GM18520 (cell line): ENCODE measurements at regions not wholly inside any gene's neighbourhood (a gene's known extent, or its start where the extent isn't known, plus 50 kb on each side); places are given as distances from the start of the nearest gene placed in this dataset.
"Not testable (repeated sequence)": the region's sequence is repeated elsewhere in the genome, so short reads cannot be mapped to it uniquely, and the experiment has no call there.

ENCODE experiments used
- ATAC-seq: cut with Tn5 transposase; IDR thresholded peaks from one replicate; pipeline ENCODE4 v1.9.1; 2021; ENCODE audit not compliant: unreplicated experiment

GRCh38 chr1:120357046-120357445, 57.8 kb upstream of the NBPF8 start:
- ATAC-seq = not testable (repeated sequence)

DNA sequence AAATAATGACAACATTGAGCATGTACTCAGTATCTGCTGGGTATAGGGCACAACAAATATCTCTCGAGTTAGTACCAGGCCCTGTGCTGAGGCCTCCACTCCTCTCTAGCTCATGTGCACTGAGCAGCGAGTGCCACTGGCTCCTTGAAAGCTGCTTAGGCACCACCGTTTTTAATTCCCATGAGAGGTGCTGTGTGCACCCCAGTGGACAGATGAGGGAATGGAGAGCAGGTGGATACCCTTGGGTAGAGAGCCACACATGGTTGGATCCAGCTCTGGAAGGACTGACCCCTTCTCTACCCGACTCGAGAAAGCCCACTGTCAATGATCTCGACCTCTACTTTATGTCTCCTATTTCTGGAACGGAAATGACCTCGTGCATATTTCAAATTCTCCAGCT, 58.7 kb upstream of the NBPF8 start:
- ATAC-seq = not testable (repeated sequence)

DNA sequence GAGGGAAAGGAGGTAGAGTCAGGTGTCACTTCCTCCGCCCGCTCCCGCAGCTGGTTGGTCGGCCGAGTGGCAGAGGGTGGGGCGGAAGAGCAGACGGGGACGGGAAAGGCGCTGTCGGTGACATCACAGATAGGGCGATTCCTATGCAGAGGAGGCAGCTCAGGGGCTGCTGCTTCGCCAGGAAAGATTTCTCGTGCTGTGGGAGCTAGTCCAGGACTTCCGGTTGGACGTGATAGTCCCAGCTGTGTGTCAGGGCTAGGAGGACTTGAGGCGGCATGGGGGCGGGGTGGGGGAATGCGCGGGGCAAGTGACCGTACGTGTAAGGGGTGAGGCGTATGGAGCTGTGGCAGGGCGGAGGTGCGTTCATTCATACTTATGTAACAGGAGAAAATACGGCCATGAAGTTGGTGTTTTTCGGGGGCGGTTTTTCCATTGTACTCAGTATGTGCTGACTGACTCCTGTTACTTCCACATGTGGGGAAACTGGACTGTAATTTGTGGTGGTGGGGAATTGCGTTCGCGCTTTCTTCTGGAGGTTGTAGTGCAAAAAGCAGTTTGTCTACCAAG, 60.1 kb upstream of the NBPF8 start:
- ATAC-seq = peak; percentile 68

DNA sequence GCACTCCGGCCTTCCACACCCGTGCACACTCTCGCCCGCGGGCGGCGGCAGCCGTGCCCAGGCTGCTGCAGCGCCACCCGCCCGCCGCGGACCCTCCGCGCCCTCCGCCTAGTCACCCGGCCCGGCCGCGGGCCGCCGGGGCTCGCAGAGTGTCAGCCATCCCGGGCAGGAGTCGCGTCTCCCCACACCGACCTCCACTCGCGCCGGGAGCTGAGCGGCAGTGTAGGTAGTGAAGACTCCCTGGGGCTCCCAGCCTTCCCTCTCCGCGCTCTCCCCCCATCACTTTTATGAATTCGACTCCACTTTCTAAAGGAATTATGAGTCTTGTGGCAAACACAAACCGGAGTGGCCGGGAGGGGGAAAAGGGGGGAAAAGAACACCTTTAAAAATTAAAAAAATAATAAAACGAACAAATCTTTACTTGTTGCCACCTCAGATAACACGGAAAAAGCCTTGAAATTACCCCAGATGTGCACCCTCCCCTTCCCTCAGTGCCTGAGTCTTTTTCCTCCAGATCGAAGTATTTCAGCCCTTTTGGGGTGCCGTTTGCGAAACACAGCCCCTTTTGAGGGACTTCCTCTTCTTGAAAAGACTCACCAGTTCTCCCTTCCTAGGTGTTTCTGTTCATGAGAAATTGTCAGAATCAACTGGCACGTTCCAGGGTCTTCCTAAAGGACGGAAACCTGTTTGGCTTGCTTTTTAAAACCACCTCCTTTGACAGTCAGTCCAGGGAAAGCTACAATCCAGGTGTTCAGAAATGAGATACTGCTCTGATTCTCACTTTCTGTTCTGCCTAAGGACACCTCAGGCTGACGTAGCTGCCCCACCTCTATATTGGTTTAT, 72.4 kb upstream of the NBPF8 start:
- not testable (repeated sequence) for ATAC-seq

- ATAC-seq = not testable (repeated sequence)
Observed at GRCh38 chr1:120341756-120342155, 73.1 kb upstream of the NBPF8 start.

DNA sequence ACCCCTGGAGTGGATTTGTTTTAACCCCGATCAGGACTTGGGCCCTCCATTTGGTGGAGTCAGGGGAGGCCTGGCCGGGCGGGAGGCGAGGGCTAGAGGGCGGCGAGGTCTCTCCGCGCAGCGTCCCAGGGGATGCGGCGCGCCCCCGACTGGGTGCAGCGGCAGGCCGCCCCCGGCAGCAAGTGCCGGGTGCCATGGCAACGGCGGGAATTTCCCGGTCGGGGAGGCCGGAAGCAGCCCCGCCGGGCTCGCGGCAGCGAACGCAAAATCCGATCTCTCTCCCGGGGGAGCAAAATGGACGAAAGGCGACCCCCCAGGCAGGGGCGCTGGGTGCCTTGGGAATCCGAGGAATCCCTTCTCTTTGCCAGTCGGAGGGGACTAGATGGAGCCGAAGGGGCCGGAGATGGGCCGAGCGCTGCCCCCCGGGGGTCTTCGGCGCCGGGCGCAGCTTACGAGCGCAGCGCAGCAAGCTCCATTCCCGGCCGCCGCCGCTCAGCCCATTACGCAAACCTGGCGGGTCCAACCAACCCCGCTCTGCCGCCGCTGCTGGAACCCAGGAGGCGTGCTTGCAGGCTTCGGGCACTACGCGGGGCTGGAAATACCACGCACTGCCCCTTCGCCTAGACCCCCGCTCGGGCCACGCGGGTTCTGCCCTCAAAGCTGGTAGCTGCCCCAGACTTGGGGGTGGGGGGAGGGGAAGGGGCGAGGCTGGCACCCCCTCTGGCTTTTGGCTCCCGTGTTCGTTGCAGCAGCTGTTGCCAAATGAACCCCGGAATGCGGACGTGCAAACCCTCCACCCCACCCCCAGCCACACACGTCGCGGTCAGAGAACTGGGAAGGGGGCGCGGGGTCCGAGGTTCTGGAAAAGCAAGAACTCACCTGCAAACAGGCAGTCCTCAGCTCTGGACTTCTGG, 73.7 kb upstream of the NBPF8 start:
- ATAC-seq = not testable (repeated sequence)

DNA sequence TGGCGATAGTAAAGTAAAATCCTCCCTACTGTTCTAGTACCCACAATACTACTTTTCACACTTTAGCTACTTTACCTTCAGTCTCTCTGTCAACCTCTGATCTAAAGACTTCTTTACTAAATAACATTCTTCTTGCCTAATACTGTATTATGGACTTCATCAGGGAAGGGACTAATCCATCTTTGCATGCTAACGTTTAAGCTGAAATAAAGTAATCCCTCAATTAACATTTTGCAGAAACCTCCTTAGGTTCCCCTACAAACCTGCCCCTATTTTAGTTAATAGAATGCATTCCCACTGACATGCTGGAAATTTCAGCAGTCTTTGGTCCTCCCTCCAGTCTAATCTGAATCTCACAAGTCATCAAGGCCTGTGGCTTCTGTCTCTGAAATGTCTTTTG, 99.1 kb upstream of the NBPF8 start:
- not testable (repeated sequence) for ATAC-seq

DNA sequence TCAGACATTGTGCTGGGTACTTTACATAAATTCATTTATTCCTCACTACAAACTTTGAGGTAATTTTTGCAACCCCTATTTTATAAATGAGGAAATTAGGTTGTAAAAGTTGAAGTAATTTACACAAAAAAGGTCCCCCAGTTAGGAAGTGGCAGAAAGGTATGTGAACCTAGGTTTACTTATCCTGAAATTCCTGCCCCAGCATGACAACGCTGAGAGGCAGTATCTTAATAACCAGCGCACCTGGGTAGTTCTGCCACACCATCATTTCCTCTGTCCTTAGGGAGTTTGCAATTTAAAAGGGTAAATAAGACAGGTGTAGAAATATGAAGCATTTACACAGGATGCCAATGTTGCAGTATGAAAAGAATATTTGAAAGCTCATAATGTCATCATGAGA, 102.9 kb upstream of the NBPF8 start:
- not testable (repeated sequence) for ATAC-seq

DNA sequence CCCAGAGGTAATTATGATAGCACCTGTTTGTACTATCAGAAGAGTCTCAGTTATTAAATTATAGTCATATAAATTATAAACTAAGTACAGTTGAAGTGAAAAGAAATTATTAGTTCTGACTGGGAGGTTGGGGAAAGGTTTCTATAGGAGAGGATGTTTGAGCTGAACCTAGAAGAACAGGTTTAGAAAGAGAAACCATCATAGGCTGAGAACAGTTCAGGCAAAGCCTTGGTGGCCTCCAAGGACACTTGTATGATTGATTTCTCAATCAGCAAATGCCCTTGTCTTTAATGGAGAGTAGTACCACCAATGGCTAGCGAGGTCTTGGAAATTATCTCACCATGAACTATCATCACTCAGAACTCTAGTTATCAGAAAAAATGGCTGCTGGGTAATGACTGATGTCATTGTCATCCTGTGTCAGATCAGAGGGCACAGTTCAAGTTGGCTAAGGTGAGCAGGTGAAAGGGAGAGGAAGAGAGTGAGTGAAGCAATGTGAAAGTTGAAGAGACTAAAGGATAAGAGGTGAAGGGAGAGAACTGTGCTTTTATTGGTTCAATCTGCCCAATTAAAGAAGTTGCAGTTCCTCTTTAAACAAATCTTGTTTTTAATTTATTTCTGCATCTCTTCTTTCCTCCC, 105.8 kb upstream of the NBPF8 start:
- not testable (repeated sequence) for ATAC-seq

GRCh38 chr1:120305046-120305445, 109.8 kb upstream of the NBPF8 start:
- not testable (repeated sequence) for ATAC-seq

- ATAC-seq = not testable (repeated sequence)
Observed at GRCh38 chr1:120304341-120304740, 110.5 kb upstream of the NBPF8 start.

- not testable (repeated sequence) for ATAC-seq
Observed at GRCh38 chr1:120299433-120300057, 115.3 kb upstream of the NBPF8 start.

DNA sequence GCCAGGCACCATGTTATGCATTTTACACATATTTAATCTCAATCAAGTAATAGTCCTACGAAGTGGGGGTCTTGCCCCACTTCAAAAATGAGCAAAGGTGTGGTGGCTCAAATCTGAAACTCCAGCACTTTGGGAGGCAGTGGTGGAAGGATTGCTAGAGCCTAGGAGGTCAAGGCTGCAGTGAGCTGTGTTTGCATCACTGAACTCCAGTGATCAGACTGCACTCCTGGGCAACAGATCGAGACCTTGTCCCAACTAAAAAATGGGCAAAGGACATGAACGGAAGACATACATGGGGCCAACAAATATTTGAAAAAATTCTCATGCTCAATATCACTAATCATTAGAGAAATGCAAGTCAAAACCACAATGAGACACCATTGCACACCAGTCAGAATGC, 116.3 kb upstream of the NBPF8 start:
- ATAC-seq = not testable (repeated sequence)

GRCh38 chr1:120297345-120297953, 117.4 kb upstream of the NBPF8 start:
- ATAC-seq = not testable (repeated sequence)

- not testable (repeated sequence) for ATAC-seq
Observed at GRCh38 chr1:120290105-120290504, 113.8 kb upstream of the SEC22B start.

- ATAC-seq = not testable (repeated sequence)
Observed at GRCh38 chr1:120289601-120290074, 113.3 kb upstream of the SEC22B start.

DNA sequence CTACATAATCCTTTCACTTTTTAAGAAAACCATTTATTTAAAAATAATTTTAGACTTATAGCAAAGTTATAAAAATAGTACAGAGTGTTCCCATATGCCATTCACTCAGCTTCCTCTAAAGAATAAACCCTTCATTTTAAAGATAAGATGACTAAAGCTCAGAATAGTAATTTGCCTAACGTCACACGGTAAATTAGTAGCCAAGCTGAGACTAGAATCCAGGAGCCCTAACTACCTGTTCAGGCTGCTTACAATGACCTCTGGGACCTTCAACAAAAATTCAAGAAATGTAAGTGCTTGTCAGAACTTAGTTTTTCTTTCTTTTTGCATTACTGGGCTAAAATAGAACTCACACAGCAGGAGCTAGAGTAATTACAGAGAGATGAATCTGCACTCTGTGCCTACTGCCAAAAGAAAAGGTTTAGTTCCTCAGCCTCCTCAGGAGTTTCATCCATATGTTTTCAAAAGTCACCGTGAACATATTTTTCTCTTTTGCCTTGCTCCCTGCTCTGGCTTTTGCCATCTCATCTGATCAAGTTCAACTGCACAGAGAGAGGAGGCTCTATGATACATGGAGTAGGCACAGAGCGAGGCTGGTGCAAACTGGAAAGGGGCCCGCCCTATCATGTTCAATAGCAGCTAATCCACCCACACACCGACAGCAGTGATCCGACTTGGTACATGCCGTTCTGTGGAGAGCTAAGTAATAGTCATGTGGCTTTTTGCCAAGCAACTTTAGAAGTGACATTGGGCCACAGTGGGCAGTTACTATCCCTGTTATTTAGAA, 112.7 kb upstream of the SEC22B start:
- not testable (repeated sequence) for ATAC-seq

DNA sequence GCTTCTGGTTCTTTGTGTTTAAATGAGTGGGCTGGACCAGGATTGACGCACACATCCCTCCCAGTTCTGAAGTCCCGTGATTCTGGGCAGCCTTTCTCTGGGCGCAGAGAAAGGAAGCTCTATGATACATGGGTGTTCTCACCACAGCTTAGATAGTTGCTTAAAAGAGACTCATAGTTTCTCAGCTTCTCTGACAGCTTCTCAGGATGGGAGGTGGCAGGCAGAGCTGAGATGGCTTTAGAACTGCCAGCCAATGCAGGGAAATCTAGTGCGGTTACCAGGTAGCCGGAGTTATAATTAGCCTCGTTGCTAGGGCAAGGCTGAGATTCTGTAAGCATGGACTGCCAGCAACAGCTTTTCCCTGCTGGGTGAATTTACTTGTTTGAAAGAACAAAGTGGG, 111.8 kb upstream of the SEC22B start:
- ATAC-seq = not testable (repeated sequence)
